Skin of body (tissue), 1 donor: ENCODE measurements at regions not wholly inside any gene's neighbourhood (a gene's known extent, or its start where the extent isn't known, plus 50 kb on each side); places are given as distances from the start of the nearest gene placed in this dataset.

ENCODE experiments used
- DNase-seq: peaks from one replicate; lab custom pipeline; 2025; lab: John Stamatoyannopoulos, UW

DNA sequence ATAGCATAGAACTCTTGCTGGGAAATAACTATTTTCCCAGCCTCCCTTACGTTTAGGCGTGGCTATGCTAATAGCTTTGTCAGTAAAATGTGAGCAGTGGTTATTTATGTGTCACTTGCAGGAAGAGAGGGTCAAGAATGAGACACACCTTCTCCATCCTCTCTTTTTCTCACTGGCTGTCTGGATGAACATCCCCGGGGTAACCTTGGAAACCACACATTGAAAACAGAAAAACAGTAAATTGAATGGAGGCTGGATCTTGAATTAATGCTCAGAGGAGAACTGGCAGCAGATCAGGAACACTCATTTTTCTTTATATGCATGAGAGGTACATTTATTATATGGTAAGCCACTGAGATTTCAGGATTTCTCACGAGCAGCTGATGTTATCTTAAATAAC is 127.6 kb downstream of the DNAJB9 start:
- DNase-seq, result no peak

DNA sequence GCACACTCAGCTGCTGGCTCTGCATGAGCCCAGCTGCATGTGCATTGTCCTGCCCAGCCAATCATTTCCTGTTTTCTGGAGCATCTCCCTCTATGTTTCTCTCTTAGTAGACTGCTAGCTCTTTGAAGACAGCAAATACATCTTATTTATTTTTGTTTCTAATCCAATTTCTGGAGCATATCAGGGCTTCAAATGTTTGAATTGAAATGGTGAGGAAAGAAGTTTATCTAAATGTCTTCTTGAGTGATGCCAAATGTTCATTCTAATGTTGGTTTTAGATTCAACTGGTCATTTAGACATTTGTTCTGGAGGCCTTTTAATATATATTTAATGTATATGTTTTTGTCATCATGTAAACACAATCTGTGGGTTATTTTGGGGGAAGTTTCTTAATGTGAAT is 141.9 kb downstream of the DNAJB9 start:
- no peak for DNase-seq

DNA sequence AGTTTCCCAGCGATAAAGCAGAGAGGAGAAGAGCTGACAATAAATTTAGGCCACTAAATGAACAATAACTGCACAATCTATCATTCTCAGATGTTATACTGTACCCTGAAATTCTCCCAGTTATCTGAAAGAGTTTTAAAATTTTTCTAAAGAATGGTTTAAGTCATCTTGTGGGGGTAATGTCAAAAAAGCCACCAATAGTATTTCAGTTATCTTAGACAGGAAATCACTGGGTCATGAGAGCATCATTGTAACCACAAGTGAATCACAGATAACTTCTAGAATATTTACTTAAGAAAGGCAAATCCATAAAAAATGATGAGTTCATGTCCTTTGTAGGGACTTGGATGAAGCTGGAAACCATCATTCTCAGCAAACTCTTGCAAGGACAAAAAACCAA is 147.1 kb downstream of the DNAJB9 start:
- DNase-seq, result no peak

DNA sequence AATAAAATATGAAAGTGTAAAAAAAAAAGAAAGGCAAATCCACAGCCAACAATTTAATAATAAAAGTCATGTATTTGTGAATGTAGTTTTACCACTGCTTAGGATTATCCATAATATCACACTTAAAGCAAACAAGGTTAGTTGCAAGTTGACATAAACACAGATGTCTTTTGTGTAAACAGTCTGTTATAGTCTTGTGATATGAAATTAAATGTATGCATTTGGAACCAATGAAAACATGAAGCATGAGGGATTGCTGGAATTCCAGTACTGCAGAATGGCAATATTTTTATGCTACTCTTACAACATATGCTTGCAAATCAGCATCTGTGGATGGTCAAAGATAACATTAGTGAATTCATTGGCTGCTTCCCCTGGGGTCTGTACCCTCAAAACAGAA is 148.1 kb downstream of the DNAJB9 start:
- DNase-seq, result no peak

DNA sequence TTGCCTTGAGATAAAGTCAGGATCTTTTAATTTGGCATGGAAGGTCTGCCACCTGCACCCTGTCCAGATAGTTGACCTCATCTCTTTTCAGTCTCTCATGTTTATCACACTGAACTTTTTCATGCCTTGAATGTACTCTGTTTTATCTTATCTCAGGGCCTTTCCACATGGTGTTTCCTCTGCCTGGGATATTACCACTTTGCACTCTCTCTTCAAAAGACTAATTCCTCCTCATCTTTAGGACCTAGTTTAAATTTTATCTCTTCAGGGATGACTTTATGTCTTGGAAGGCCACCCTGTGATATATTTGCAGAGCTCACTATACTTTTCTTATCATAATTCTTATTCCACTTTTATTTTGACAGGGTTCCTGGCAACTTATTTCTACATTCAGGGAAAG is 150.0 kb downstream of the DNAJB9 start:
- no peak for DNase-seq

DNA sequence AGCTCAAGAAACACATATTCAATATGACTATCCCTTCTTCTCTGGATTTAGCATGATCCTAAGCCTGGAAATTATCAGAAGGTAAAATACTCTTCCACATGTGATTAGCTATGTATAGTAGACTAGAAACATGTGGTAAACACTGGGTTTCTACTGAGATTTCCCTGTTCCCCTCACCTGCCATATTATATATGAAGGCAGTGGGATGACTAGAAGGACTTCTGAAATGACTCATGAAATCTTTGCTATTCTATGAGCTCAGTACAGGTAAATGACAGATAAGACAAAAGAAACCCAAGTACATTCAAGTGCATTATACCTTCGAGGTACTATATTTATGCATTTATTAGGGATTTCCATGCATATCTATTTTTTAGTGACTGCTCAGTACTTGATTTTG is 152.9 kb downstream of the DNAJB9 start:
- no peak for DNase-seq

DNA sequence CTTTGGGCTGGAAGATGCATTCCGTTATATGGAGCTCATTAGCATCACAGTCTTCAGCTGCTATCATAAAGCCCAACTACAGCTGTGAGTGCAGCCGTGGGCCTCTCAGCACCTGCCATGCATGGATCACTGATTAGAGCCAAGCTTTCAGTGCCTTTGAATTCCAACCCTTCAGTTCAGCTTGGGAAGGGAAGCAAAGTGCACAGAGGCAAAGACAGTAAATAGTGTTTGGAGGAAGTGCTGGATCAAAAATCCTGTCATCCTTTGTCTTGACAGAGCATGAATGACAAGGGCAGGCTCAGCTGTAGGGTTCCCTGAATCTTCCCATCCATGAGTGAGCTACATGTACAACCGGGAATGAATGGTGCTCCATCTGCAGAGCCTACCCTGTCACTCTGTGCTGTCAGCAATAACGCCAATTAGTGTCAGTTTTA is 153.7 kb downstream of the DNAJB9 start:
- DNase-seq, result peak; percentile 1

DNA sequence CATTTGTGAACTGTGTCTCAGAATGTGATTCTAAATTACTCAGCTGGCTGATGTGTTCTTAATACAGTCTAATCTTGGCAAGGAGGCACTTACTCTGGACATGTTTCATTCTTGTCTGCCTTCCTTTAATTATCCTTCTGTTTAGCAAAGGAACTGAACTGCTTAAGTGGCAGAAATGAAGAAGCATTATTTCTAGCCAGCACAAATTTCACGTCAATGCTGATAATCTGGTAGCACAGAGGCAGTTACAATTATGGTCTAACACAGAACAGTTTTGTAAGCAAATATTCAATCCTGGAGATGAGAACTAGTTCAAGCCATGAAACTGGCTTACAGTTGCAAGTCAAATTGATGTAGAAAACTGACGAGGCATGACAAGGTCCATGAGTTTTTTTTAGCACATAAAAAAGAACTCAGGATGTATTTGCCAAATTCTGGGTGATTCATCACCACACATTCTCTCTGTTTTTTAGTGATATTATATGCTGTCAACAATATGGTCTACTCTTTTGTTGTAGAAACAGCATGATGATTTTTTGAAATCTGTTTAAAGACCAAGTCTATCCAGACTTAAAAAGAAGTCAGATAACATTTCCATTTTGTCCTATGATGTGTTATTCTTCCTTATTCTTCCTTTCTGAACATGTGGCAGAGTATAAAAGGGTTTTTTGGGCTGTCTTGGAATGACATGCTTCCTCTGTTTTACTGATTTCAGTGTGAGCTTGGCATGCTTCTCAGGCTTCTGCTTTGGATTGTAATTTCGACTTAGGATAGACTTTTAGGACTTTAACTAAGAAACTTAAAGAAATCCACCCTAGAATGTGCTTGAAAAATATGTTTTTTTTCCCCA is 154.8 kb downstream of the DNAJB9 start:
- no peak for DNase-seq

DNA sequence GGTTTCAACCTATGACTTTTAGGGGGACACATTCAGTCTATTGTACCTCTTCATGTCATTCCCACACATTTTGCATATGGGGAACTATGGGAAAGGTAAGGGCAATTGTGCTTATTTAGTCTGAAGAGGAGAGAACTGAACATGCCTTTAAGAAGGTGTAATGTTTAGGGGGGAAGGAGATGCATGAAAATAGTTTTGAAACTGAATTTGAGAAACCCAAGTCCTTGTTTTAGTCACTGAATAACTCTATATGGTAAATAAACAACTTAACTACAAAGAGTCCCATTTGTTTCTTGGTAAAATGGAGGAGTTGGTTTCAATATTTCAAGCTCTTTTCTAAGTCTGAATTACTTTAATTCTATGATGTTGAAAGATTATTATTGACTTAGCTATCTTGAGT is 166.1 kb downstream of the DNAJB9 start:
- DNase-seq, result no peak

DNA sequence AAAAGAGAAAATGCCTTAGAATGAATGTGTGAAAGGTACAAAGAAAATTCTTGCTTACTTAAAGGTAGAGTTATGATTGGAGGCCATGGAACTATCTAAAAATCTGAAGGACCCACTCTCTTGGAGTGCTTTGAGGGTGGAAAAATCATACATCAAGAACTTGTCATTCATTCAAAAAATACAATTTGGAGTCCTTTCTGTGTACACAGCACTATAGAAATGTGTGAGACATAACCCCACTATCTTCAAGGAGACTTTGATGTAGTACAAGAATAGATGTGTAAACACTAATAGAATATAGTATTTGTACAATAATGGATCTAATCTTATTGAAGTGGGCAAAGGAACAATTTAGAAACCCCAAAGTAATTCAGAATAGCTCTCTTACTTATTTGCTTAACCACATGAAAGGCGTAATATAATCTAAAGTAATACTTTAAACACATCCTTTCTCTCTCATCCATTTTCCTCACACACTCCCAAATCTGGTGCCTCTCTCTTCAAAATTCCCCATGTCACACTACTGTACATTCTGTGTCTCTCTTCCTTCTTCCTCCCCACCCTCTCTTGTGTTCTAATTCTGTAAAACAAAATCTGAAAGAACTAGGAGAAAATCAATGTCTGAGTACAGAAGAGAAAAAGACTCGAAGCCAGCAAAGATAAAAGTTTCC is 166.7 kb downstream of the DNAJB9 start:
- no peak for DNase-seq

DNA sequence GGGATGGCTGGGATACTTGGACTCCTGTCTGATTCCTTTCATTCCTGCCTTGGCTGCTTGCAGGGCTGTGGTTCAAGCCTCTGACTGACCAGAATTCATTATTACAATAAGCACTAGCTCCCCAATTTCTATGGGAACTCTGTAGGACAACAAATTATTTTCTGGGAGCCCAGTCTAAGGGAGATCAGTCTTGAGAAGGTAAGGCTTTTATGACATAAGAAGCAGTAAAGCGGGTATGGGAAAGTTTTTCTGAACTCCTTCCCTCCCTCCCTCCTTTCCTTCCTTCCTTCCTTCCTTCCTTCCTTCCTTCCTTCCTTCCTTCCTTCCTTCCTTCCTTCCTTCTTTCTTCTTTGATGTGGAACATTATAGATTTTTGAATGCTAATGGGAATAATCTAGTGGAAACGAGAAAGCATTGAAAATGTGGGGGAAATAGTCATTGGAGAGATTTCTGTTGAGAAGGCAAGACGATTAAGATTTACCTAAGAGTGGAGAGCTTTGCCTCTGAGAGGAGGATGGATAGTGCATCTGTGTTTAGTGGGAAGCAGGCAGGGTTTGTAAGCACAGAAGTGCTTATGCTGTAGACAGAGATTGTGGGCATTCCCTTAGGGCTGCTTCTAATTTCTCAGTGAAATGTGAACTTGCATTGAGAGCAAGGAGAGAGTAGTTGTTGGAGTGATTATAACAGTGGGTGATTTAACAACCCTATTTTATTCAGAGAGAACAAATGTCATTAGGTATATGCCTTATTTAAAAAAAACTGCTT is 201.5 kb downstream of the DNAJB9 start:
- no peak for DNase-seq

DNA sequence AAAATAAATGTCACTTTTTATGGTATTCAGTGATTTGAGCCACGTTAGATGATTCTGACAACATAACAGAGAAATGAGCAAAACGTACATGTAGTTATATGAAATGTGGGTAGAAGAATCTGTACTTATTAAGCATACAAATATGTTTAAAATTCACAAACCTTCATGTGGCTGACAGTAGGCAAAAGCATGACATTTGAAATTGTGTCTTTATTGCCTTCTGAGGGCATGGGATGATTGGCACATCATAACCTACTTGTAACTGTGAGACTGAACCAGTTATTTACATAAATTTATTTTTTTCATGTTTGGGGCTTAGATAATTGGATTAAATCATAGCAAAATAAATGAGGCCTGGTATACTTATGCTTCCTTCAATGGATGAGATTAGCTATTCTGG is 202.2 kb downstream of the DNAJB9 start:
- DNase-seq, result no peak

DNA sequence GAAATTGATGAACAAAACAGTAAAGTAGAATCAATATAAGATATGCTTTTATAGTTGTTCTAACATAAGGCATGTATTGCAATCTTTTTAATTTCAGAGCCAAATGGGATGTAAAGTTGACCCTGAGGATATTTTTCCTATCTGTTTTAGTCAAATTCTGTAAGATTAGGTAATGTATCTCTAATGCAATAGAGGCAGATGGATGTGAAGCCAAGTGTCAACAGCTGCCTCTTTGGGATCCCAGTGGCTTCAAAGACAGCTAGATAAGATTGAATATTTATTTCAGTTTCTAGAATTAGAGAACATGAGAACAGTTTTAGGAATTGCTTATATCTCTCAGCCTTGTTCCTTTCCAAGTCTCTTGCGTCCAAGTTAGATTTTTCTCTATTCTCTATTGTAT is 208.3 kb downstream of the DNAJB9 start:
- DNase-seq, result no peak

DNA sequence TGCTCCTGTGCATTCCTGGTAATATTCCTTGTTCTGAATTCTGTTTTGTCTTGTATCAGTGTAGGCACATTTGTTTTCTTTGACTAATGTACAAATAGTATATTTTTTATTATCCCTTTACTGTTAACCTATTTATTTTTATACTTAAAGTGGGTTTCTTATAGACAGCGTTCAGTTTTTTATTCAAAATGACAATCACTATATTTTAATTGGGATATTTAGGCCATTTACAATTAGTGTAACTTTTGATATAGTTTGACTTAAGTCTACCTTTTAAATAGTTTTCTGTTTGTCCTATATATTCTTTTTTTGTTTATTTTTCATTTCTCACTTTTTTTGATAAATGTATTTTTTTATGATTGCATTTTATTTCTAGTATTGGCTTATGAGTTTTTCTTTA is 219.8 kb downstream of the DNAJB9 start:
- DNase-seq, result no peak

DNA sequence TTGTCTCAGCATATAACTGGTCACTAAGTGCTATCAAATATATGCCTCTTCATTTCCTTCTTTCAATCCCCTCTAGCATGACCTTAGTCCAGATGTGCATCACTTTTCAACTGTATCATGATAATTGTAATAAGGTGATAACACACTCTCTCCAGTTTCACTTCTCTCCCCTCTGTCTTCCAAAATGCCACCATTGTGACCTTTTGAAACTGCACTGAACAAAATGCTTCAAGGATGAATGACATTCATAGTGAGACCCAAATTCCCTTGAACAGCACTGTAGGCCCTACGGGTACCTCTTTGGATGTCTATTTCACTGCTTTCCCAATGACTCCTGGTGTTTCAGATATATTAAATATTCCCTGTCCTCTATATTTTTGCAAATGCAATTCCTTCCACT is 224.8 kb downstream of the DNAJB9 start:
- no peak for DNase-seq

DNA sequence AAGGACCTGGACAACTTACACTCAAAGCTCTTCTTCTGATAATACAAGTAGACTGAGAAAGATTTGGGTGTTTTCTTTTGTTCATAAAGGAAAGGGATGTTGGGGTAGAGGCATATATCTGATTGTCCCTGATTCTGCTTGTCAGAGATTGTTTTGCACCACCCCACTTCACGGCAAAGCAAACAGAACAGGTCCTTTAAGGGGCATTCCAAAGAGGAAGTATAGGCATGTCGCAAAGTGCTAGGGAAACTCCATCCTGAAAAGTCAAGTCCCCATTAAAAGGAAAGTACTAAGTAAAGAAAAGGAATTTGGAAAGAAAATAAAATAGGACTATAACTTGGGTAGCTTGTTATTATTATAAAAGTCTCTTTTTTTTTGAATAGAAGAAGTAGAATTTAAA is 233.0 kb downstream of the DNAJB9 start:
- no peak for DNase-seq

DNA sequence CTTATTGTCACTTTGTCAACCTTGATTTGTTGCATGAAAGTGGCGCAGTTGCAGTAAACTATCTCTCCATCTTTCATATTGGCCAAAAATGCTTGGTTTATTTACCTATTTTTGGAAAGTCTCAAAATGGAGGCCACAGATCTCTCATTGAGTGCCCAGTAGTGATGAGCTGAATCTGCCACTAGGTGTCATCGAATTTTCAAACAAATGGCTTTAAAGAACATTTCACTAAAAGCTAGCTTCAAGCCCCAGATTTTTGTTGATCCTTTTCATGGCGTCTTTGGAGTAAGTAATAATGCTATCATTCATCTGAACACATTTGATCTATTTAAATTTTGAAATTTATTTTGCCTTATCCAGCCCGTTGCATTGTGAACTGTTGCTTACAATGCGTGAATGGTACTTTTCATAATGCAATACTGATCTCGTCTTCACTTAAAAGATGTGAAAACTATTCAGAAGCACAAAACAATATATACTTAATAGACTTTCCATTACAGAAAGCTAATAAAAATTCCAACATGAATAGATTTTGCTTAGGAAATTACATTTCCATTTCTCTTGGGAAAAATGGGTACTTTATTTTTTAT is 236.2 kb downstream of the DNAJB9 start:
- DNase-seq, result peak; percentile 6

DNA sequence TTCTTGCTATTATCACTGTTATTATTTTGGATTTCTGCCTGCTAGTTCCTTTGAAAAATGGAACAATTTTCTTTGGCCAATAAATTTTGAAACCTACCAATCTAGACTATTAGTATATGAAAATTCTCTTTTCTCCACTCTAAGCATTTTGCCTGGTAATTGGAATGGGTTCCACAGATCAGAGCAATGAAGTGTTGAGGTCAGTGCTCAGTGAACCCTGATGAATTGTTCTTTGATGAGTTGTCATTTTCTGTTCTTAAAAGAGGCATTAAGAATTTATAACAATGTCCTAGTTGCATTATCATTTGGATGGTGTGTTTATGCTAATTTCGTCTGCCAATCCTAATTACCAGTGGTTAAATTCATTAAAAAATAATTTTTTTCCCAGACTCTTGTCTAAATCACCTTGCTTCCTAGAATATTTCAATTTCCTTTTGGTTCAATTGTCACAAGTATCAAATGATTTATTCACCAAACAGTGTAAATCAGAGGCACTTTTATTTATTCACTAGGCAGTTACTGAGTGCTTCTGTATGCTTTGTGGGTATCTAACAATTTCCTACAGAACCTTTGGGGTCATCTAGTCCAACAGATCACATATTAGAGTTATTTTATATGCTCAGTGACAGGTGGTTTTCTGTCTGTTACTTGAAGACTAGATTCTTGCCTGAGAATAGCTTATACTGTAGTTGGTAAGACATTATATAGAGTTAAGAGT is 239.0 kb downstream of the DNAJB9 start:
- no peak for DNase-seq

DNA sequence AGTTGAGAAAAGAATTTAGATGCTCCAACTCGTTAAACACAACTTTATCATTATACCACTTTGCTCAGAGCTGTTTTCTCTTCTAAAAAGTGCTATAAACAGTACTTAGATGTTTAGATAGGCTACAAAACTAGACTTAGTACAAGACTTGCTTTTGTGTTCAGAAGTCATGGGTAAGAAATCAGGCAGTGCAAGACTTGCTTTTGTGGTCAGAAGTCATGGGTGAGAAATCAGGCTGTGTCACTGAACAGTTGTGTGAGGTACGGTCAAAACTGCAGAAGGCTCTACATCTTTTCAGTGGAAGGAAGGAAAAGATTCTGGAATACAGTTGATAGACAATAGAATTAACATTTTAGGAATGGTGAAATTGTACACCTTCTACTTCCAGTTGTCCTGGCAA is 239.7 kb downstream of the DNAJB9 start:
- no peak for DNase-seq

DNA sequence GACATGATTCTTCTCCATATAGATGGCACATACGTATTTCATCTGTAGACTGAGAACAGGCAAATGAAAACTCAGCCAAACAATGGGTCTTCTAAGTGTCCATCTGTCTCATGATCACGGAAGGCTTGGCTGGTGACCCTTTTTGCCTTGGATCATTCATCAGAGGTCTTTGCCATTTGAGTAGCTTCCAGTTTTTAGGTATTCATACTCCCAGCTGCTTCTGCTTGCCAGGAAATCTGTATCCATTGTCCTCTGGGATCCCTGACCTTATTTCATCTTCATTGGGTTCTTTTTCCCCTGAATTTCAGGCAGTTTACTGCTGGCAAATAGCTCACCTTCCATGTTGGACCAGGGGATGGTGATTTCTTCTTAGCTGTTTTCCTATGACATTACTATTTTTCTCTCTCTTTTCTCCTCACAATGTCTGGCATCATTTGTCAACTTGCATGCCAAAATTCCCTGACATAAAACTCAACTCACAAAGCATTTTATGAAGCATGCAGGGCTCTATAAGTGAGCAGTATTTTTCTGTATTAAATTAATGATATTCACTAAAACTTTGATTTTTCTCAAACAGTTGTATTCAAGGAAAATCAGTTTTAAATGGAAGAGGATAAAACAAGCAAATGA is 241.2 kb downstream of the DNAJB9 start:
- no peak for DNase-seq
